Mucosa of rectum (tissue), 2 donors: ENCODE measurements at regions not wholly inside any gene's neighbourhood (a gene's known extent, or its start where the extent isn't known, plus 50 kb on each side); places are given as distances from the start of the nearest gene placed in this dataset.
"Not testable (repeated sequence)": the region's sequence is repeated elsewhere in the genome, so short reads cannot be mapped to it uniquely, and the experiment has no call there.

Experiments used
- H3K27ac ChIP-seq, 2 donors: one replicate each; pipeline ENCODE4 v1.7.0; 2013; ENCODE audit warnings: inconsistent platforms in 2 of 2, low read depth in 2 of 2, low read length in 2 of 2
- H3K27me3 ChIP-seq, 2 donors: one replicate each; pipeline ENCODE4 v1.7.0; 2013; ENCODE audit warnings: low read length in 2 of 2; ENCODE audit not compliant: control insufficient read depth in 2 of 2, insufficient read depth in 2 of 2
- H3K36me3 ChIP-seq, 2 donors: one replicate each; pipeline ENCODE4 v1.7.0; 2013; ENCODE audit warnings: low read length in 2 of 2; ENCODE audit not compliant: control insufficient read depth in 2 of 2, insufficient read depth in 2 of 2
- H3K4me1 ChIP-seq, 2 donors: one replicate each; pipeline ENCODE4 v1.7.0; 2013; ENCODE audit warnings: low read length in 2 of 2, mild to moderate bottlenecking in 1 of 2; ENCODE audit not compliant: control insufficient read depth in 2 of 2, insufficient read depth in 2 of 2
- H3K4me3 ChIP-seq, 2 donors: one replicate each; pipeline ENCODE4 v1.7.0; 2013; ENCODE audit warnings: low read length in 2 of 2
- H3K9ac ChIP-seq, 2 donors: one replicate each; pipeline ENCODE4 v1.7.0; 2013; ENCODE audit warnings: low read length in 2 of 2, low read depth in 1 of 2, mild to moderate bottlenecking in 1 of 2
- H3K9me3 ChIP-seq, 2 donors: one replicate each; pipeline ENCODE4 v1.7.0; 2013; ENCODE audit warnings: low read length in 2 of 2; ENCODE audit not compliant: control insufficient read depth in 2 of 2
- donor health status: healthy.
- donor health status: Normal muscosa, but diverticular disease.

DNA sequence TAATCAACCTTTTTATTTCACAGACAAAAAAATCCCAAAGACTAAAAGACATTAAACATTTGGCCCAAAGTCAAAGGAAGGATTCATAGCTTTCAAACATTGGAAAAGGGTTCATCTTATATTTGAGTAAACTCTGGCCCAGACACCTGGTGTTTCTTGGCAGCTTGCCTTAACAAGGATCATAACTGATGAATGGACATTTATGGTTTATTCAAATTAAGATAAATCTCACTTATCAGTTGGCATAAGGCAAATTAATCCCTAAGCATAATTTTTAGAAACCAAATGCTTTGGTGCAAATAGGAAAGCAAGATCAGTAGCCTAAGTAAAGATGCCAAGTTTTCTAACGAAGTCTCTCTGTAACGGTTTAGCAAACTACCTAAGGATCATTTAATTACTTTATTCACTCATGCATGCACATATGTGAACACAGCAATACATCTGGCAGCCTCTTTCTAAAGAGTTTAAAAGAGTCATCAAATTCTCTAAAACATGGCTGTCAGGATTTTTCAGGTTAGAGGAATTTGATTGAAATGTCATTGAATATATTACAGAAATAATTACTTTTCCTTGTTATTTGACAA, 323.4 kb upstream of the RBMS1 start:
- Histone ChIP-seq H3K27me3 (no peaks in the 10 kb centered on the region), H3K36me3 (no peaks in the 10 kb centered on the region), H3K4me3 (no peak overlapping the region), H3K4me1 (no peaks in the 10 kb centered on the region), H3K27ac (no peak overlapping the region), H3K9ac (no peak overlapping the region), H3K9me3 (no peaks in the 10 kb centered on the region)

DNA sequence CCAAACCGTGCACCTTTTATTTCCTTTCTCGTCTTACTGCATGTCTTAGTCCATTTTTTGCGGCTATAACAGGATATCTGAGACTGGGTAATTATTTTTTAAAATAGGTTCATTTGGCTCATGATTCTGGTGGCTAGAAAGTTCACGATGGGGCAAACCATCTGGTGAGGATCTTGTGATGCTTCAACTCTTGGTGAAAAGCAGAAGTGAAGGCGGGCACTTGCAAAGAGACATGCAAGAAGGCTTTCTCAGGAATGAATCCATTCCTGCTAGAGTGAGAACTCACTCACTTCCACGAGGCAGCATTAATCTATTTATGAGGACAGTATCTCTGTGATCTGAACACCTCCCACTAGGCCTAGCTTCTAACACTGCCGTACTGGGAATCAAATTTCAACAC, 327.1 kb upstream of the RBMS1 start:
- peaks cover 5% of the 10 kb centered on the region in 2 donors for H3K9me3 ChIP-seq
- no peak overlapping the region for H3K4me3 ChIP-seq
- H3K9ac ChIP-seq = no peak overlapping the region
- no peaks in the 10 kb centered on the region for H3K27me3 ChIP-seq
- no peaks in the 10 kb centered on the region for H3K36me3 ChIP-seq
- no peaks in the 10 kb centered on the region for H3K4me1 ChIP-seq
- H3K27ac ChIP-seq = no peak overlapping the region

DNA sequence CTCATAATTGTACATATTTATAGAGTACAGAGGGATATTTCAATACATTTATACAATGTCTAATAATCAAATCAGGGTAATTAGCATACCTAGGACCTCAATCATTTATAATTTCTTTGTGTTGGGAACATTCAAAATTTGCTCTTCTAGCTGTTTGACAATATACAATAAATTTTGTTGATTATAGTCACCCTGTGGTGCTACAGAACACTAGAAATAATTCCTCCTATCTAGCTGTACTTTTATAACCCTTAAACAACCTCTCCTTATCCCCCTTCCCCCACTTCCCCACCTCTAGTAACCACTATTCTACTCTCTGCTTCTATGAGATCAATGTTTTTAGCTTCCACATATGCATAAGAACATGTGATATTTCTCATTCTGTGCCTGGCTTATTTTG, 328.4 kb upstream of the RBMS1 start:
- Histone ChIP-seq H3K27me3 (no peaks in the 10 kb centered on the region), H3K9me3 (peaks cover 5 to 7% of the 10 kb centered on the region in 2 donors), H3K9ac (no peak overlapping the region)

DNA sequence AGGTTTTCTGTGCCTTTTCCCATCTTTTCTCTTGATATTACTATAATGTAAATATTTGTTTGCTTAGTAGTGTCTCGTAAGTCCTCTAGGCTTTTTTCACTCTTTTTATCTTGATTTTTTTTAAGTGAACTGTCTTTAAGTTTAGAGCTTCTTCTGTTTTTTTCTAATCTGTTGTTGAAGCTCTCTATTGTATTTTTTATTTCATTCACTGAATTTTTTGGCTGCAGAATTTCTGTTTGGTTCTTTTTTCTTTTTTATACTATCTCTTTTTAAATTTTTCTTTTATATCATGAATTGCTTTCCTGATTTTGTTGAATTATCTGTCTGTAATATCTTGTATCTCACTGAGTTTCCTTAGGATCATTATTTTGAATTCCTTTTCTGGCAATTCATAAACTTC, 331.8 kb upstream of the RBMS1 start:
- Histone ChIP-seq H3K9me3 (peaks cover 5 to 7% of the 10 kb centered on the region in 2 donors), H3K4me3 (no peak overlapping the region), H3K36me3 (no peaks in the 10 kb centered on the region), H3K27me3 (no peaks in the 10 kb centered on the region), H3K4me1 (no peaks in the 10 kb centered on the region), H3K9ac (no peak overlapping the region), H3K27ac (no peak overlapping the region)

More for the DNA sequence above, 328.4 kb upstream of the RBMS1 start:
- Histone ChIP-seq H3K36me3 (no peaks in the 10 kb centered on the region), H3K4me3 (no peak overlapping the region), H3K4me1 (no peaks in the 10 kb centered on the region), H3K27ac (no peak overlapping the region)

DNA sequence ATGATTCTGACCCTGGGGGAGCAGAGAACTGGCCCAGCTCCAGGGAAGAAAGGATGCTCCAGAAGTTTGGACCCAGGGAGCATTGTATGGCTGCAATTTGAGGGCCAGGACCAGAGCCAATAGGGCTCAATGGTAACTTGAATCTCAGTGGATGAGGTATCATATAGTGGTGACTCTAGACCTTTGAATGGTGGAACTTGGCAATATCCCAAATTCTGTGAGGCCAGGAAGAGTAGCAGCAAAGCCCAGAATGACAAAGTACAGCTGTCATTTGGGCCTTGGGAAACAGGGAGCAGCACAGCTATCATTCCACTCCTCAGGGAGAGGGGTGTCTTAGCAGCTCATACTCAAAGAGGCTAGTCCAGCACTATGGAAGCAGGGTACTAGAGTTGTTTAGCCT, 332.9 kb upstream of the RBMS1 start:
- H3K4me3 ChIP-seq = no peak overlapping the region
- peaks cover 5 to 7% of the 10 kb centered on the region in 2 donors for H3K9me3 ChIP-seq
- no peak overlapping the region for H3K27ac ChIP-seq
- H3K4me1 ChIP-seq = no peaks in the 10 kb centered on the region
- H3K27me3 ChIP-seq = no peaks in the 10 kb centered on the region
- no peak overlapping the region for H3K9ac ChIP-seq
- no peaks in the 10 kb centered on the region for H3K36me3 ChIP-seq

DNA sequence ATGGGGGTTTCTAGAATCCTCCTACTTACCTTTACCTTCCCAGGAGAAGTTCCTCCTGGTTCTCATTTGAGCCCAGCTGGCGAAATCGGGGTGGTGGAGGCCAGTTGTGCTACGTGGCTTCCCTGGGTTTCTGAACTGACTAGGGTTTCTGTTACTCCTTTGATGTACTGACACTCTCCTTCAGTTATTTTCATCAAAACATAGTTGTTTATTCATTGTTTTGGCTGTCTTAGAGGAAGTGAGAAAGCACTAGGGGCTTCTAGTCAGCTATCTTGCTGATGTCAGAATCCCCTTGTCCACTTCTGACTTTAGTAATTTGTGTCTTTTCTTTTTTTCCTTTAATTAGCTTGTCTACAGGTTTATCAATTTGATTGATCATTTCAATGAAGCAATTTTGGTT, 332.2 kb upstream of the TANK start:
- H3K4me3 ChIP-seq = no peak overlapping the region
- no peaks in the 10 kb centered on the region for H3K36me3 ChIP-seq
- no peak overlapping the region for H3K9ac ChIP-seq
- no peaks in the 10 kb centered on the region for H3K27me3 ChIP-seq
- H3K4me1 ChIP-seq = no peaks in the 10 kb centered on the region
- H3K9me3 ChIP-seq = peaks cover 5 to 7% of the 10 kb centered on the region in 2 donors
- H3K27ac ChIP-seq = no peak overlapping the region

DNA sequence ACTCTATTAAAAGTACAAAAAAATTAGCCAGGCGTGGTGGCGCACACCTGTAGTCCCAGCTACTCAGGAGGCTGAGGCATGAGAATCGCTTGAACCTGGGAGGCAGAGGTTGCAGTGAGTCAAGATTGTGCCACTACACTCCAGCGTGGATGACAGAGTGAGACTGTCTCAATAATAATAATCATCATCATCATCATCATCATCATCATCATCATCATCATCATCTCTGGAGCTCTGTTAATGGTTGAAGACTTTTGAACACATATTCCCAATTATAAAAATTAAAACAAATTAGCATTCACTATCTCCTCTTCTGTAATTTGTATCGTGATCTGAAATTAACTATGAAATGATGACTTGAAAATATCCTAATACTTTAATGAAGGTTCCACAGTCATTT, 327.8 kb upstream of the TANK start:
- H3K4me3 ChIP-seq, H3K9me3 ChIP-seq, H3K4me1 ChIP-seq, H3K27me3 ChIP-seq, H3K27ac ChIP-seq, H3K36me3 ChIP-seq, H3K9ac ChIP-seq: not testable (repeated sequence)

DNA sequence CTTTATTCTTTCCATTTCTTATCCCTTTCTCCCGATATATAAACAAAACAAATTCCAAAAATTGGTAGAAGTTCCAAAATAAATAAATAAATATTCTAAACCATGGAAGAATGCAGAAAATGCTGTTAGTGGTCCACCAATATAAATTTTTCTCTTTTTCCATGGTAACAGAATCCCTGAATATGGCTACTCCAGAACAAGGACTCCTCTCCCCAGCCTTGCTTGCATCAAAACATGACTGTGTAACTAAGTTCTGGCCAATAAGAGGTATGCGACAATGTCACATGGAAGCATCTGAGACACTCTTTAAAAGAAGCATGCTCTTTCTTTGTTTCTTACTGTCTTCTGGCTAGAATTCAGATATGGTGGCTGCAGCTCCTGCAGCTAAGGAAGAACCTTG, 325.1 kb upstream of the TANK start:
- Histone ChIP-seq H3K27me3 (no peaks in the 10 kb centered on the region), H3K9me3 (no peaks in the 10 kb centered on the region), H3K36me3 (no peaks in the 10 kb centered on the region), H3K4me3 (no peak overlapping the region), H3K9ac (no peak overlapping the region), H3K4me1 (peaks cover 5 to 8% of the 10 kb centered on the region in 2 donors), H3K27ac (no peak overlapping the region)

DNA sequence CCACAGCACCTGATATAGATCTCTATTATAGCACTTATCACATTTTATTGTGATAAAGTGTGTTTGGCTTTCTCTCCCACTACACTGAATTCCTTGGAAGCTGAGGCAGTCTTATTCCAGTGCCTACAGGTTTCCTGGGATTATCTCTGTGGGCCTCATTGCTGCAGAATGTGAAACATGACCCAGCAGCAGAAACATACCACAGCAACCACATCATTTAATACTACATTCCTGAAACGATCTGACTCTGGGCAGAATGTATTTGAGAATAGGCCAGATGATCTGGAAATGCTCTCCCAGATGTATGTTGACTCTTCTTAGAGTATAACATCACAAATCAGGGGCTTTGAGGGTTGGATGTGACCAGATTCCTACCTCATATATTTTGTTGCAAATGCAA, 323.5 kb upstream of the TANK start:
- H3K4me3 ChIP-seq = no peak overlapping the region
- H3K9me3 ChIP-seq = no peaks in the 10 kb centered on the region
- H3K36me3 ChIP-seq = no peaks in the 10 kb centered on the region
- H3K4me1 ChIP-seq = peaks cover 5 to 8% of the 10 kb centered on the region in 2 donors
- no peaks in the 10 kb centered on the region for H3K27me3 ChIP-seq
- no peak overlapping the region for H3K27ac ChIP-seq
- H3K9ac ChIP-seq = no peak overlapping the region

DNA sequence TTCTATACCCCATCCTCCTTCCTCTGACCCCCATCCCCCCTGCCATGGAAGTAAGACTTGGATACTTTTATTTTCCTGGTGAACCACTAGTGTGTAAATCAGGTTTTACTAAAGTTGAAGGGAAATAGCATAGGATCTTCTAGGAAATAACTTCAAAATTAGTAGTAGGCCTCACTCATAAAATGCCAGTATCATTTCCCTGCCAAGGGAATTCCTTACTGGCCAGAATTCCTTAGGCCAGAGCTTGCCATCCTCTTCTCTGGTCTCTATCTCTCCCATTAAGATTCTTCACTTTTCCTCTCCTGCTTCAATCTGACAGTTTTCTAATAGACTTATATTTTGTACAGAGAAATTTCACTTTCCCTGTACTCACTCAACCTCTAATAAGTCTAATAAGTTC, 322.8 kb upstream of the TANK start:
- H3K36me3 ChIP-seq = no peaks in the 10 kb centered on the region
- H3K4me1 ChIP-seq = peaks cover 5 to 8% of the 10 kb centered on the region in 2 donors
- H3K9me3 ChIP-seq = no peaks in the 10 kb centered on the region
- no peak overlapping the region for H3K4me3 ChIP-seq
- no peak overlapping the region for H3K9ac ChIP-seq
- H3K27ac ChIP-seq = no peak overlapping the region
- no peaks in the 10 kb centered on the region for H3K27me3 ChIP-seq

DNA sequence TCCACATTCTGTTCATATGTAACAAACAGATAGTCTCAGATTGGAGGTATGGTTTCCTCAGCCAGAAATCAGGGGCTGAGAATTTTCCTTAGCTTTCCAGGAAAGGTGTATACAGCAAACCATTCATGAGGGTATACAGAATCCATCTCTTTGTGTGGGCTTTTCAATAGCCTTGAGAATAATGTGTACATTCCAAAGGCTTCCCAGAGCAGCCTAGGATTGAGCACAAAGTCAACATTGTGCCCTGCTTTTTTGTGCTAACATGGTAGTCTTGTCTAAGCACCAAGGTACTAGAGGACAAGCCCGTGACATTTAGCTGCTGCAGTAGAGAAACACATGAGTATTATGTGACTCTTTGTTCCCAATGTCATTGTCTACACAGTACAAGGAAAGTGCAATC, 322.1 kb upstream of the TANK start:
- no peak overlapping the region for H3K9ac ChIP-seq

More for the DNA sequence above, 322.1 kb upstream of the TANK start:
- peak overlapping the region in 1 of 2 donors; percentile 10 for H3K27ac ChIP-seq
- no peaks in the 10 kb centered on the region for H3K27me3 ChIP-seq
- H3K9me3 ChIP-seq = no peaks in the 10 kb centered on the region
- H3K4me1 ChIP-seq = peaks cover 5 to 8% of the 10 kb centered on the region in 2 donors
- H3K36me3 ChIP-seq = no peaks in the 10 kb centered on the region
- no peak overlapping the region for H3K4me3 ChIP-seq
